HepG2 (cell line): ENCODE measurements at regions not wholly inside any gene's neighbourhood (a gene's known extent, or its start where the extent isn't known, plus 50 kb on each side); places are given as distances from the start of the nearest gene placed in this dataset.

Experiments used
- CBX2 ChIP-seq, 2 experiments: fragments of 200-600 bp in 1 of 2; sonication (generic); formaldehyde crosslinking in 1 of 2; IDR thresholded peaks; 2 replicates each; pipeline versions ENCODE4 v1.7.0 to v1.8.1; 2018 to 2022; ENCODE audit warnings: low read depth in 2 of 2, low read length in 1 of 2, mild to moderate bottlenecking in 1 of 2, missing genetic modification reagents in 1 of 2
- ERF ChIP-seq: IDR thresholded peaks from 2 replicates; pipeline ENCODE4 v1.6.1; 2018; ENCODE audit warnings: missing biosample characterization, missing genetic modification reagents
- REPIN1 ChIP-seq: sonication (generic); formaldehyde crosslinking; IDR thresholded peaks from 2 replicates; pipeline ENCODE4 v1.8.0; 2022; ENCODE audit warnings: missing genetic modification reagents, low read depth, mild to moderate bottlenecking, borderline replicate concordance
- TCF12 ChIP-seq, 2 experiments: fragments of 450-650 bp in 1 of 2; sonication (generic) in 1 of 2; formaldehyde crosslinking in 1 of 2; IDR thresholded peaks; 2 replicates each; pipeline versions ENCODE4 v1.6.1 to v1.8.0; 2017 to 2022; ENCODE audit warnings: antibody characterized with exemption in 1 of 2, mild to moderate bottlenecking in 1 of 2, missing genetic modification reagents in 1 of 2, moderate library complexity in 1 of 2
- ZSCAN20 ChIP-seq: sonication (generic); formaldehyde crosslinking; IDR thresholded peaks from 2 replicates; pipeline ENCODE4 v1.4.0; 2020; ENCODE audit warnings: missing genetic modification reagents, mild to moderate bottlenecking, borderline replicate concordance
- TF ChIP-seq, protein P1 (sequence below): sonication (generic); formaldehyde crosslinking; IDR thresholded peaks from 2 replicates; pipeline ENCODE4 v1.4.0; 2020; ENCODE audit warnings: missing genetic modification reagents, borderline replicate concordance

DNA sequence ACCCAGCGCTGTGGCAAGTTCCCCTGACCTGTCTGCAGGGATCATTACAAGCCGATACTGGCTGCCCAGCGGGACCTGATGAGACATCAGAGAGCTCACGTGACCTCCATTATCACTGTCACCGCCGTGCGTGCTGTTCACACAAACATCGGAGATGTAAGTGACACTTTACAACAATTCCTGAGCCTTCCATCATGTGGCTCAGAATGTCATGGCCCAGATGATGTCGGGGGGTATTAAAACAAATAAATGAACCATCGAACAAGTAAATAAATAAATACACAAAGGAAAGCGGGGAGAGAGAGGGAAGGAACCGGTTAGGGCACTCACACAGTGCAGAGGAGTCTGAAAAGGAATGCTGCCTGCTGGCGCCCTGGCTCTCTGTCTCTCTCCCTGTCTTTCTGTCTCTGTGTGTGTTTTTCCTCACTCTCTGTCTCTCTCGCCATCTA, 195.1 kb downstream of the BMP7 start:
- TF ChIP-seq ZSCAN20 (CRISPR knock-in tag) = no peak
- TF ChIP-seq TCF12 (IDR thresholded peaks at IDR 0.05) = no peak
- no peak for TF ChIP-seq TCF12 (CRISPR knock-in tag; IDR thresholded peaks at IDR 0.05)
- TF ChIP-seq, protein P1, sequence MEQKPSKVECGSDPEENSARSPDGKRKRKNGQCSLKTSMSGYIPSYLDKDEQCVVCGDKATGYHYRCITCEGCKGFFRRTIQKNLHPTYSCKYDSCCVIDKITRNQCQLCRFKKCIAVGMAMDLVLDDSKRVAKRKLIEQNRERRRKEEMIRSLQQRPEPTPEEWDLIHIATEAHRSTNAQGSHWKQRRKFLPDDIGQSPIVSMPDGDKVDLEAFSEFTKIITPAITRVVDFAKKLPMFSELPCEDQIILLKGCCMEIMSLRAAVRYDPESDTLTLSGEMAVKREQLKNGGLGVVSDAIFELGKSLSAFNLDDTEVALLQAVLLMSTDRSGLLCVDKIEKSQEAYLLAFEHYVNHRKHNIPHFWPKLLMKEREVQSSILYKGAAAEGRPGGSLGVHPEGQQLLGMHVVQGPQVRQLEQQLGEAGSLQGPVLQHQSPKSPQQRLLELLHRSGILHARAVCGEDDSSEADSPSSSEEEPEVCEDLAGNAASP (CRISPR knock-in tag) = no peak
- no peak for TF ChIP-seq CBX2 (IDR thresholded peaks at IDR 0.05; ENCODE audit: low read depth, low read length)
- TF ChIP-seq CBX2 (CRISPR knock-in tag; IDR thresholded peaks at IDR 0.05; ENCODE audit: low read depth) = no peak
- TF ChIP-seq REPIN1 (CRISPR knock-in tag) = no peak
- no peak for TF ChIP-seq ERF (CRISPR knock-in tag)
